K562 (cell line): ENCODE measurements at regions not wholly inside any gene's neighbourhood (a gene's known extent, or its start where the extent isn't known, plus 50 kb on each side); places are given as distances from the start of the nearest gene placed in this dataset.

ENCODE experiments used
- CHD2 ChIP-seq: IDR thresholded peaks from 2 replicates; pipeline ENCODE4 v1.6.1; 2011; ENCODE audit warnings: low read depth, low read length
- FOXJ3 ChIP-seq: sonication (generic); formaldehyde crosslinking; IDR thresholded peaks from 2 replicates; pipeline ENCODE4 v1.4.0; 2020; ENCODE audit warnings: mild to moderate bottlenecking, missing genetic modification reagents
- IFI16 ChIP-seq: fragments of 250-450 bp; sonication (Bioruptor Pico); IDR thresholded peaks from 2 replicates; pipeline ENCODE4 v2.1.2; 2022; ENCODE audit warnings: mild to moderate bottlenecking, inconsistent platforms
- MYC ChIP-seq, 2 experiments: fragments of 250-450 bp in 1 of 2; sonication (Bioruptor Pico) in 1 of 2; IDR thresholded peaks; 2 replicates each; pipeline versions ENCODE4 v1.5.1 to v1.6.1; 2012 to 2021; ENCODE audit warnings: low read depth in 2 of 2, borderline replicate concordance in 1 of 2, improper control_type of control experiment in 1 of 2, low read length in 1 of 2, mild to moderate bottlenecking in 1 of 2, moderate library complexity in 1 of 2
- PHTF2 ChIP-seq: fragments of 250-450 bp; sonication (Bioruptor Pico); IDR thresholded peaks from 2 replicates; pipeline ENCODE4 v1.5.0; 2021; ENCODE audit warnings: mild to moderate bottlenecking
- SREBF1 ChIP-seq: fragments of 150-350 bp; IDR thresholded peaks from 2 replicates; pipeline ENCODE4 v1.6.1; 2014; ENCODE audit warnings: antibody characterized with exemption, low read depth, low read length, borderline replicate concordance
- ZNF134 ChIP-seq: fragments of 250-450 bp; sonication (Bioruptor Pico); conservative IDR thresholded peaks from 2 replicates; pipeline ENCODE4 v1.4.0; 2020
- TF ChIP-seq, protein P1 (sequence below): fragments of 450-650 bp; IDR thresholded peaks from 2 replicates; pipeline ENCODE4 v1.7.1; 2018; ENCODE audit warnings: mild to moderate bottlenecking, low read depth; ENCODE audit not compliant: partially characterized antibody
- TF ChIP-seq, protein P2 (sequence below), 2 experiments: fragments of 450-650 bp; IDR thresholded peaks; 2 replicates each; pipeline ENCODE4 v1.6.1; 2016; ENCODE audit warnings: mild to moderate bottlenecking in 2 of 2, borderline replicate concordance in 1 of 2, low read depth in 1 of 2, moderate library complexity in 1 of 2
- TF ChIP-seq, protein P3 (sequence below): sonication (generic); formaldehyde crosslinking; IDR thresholded peaks from 2 replicates; pipeline ENCODE4 v1.8.0; 2023; ENCODE audit warnings: mild to moderate bottlenecking, missing genetic modification reagents

DNA sequence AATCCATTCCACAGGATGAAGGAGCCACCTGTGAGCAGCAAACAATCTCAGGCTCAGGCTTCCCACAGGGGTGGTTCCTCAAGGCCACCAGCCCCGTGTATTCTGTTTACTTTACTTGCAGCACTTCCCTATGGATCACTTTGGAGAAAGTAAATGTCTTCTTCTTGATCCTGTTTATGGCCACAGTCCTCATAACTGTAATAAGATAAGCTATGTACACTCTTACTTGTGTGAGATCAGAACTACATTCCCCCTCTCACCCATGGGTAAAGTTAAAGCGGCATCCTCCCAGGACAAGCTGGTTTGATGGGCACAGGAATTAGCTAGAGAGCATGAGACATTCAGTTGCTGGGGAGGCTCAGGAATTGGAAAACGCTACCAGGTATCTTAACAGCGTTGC is 86.1 kb downstream of the TMEM215 start (continued):
- TF ChIP-seq, protein P1, sequence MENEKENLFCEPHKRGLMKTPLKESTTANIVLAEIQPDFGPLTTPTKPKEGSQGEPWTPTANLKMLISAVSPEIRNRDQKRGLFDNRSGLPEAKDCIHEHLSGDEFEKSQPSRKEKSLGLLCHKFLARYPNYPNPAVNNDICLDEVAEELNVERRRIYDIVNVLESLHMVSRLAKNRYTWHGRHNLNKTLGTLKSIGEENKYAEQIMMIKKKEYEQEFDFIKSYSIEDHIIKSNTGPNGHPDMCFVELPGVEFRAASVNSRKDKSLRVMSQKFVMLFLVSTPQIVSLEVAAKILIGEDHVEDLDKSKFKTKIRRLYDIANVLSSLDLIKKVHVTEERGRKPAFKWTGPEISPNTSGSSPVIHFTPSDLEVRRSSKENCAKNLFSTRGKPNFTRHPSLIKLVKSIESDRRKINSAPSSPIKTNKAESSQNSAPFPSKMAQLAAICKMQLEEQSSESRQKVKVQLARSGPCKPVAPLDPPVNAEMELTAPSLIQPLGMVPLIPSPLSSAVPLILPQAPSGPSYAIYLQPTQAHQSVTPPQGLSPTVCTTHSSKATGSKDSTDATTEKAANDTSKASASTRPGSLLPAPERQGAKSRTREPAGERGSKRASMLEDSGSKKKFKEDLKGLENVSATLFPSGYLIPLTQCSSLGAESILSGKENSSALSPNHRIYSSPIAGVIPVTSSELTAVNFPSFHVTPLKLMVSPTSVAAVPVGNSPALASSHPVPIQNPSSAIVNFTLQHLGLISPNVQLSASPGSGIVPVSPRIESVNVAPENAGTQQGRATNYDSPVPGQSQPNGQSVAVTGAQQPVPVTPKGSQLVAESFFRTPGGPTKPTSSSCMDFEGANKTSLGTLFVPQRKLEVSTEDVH, result no peak
- TF ChIP-seq, protein P2, sequence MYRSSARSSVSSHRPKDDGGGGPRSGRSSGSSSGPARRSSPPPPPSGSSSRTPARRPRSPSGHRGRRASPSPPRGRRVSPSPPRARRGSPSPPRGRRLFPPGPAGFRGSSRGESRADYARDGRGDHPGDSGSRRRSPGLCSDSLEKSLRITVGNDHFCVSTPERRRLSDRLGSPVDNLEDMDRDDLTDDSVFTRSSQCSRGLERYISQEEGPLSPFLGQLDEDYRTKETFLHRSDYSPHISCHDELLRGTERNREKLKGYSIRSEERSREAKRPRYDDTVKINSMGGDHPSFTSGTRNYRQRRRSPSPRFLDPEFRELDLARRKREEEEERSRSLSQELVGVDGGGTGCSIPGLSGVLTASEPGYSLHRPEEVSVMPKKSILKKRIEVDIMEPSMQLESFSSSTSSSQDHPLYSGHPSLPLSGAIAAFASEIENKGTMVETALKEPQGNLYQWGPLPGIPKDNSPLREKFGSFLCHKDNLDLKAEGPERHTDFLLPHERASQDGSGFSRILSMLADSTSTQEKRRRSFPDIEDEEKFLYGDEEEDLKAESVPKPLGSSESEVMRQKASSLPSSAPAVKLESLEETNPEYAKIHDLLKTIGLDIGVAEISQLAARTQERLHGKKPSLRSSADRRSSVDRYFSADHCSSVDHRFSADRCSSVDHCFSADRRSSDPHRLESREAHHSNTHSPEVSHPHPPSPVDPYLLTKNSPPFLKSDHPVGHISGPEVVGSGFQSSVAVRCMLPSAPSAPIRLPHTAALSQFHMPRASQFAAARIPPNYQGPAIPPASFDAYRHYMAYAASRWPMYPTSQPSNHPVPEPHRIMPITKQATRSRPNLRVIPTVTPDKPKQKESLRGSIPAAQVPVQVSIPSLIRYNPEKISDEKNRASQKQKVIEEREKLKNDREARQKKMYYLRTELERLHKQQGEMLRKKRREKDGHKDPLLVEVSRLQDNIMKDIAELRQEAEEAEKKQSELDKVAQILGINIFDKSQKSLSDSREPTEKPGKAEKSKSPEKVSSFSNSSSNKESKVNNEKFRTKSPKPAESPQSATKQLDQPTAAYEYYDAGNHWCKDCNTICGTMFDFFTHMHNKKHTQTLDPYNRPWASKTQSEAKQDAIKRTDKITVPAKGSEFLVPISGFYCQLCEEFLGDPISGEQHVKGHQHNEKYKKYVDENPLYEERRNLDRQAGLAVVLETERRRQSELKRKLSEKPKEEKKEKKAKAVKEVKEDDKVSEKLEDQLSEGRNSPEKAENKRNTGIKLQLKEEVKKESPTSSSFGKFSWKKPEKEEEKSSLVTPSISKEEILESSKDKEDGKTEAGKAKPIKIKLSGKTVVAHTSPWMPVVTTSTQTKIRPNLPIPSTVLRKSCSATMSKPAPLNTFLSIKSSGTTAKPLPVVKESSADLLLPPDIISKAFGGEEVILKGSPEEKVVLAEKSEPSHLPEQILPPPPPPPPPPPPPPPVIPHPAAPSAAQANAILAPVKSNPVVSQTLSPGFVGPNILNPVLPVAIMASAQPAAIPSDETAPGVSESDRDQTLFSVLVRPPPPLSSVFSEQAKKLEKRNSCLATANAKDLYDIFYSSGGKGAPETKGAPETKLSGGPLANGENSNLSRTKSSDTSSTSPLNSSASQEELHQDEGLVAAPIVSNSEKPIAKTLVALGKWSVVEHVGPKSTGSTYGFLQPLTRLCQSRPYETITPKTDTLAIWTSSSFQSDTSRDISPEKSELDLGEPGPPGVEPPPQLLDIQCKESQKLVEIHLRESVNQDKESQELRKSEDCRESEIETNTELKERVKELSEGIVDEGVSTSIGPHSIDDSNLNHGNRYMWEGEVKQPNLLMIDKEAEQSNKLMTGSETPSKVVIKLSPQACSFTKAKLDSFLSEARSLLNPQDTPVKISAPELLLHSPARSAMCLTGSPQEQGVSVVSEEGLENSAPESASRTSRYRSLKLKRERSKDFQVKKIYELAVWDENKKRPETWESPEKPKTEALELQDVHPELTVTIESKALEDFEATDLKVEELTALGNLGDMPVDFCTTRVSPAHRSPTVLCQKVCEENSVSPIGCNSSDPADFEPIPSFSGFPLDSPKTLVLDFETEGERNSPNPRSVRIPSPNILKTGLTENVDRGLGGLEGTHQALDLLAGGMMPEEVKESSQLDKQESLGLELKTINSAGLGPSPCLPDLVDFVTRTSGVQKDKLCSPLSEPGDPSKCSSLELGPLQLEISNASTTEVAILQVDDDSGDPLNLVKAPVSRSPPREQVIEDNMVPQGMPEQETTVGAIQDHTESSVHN (IDR thresholded peaks at IDR 0.05; ENCODE audit: borderline replicate concordance in 1 of 2, low read depth in 1 of 2), result no peak
- TF ChIP-seq CHD2 (no peak), PHTF2 (CRISPR knock-in tag) (no peak), FOXJ3 (CRISPR knock-in tag) (no peak), IFI16 (CRISPR knock-in tag) (no peak), SREBF1 (no peak), MYC (IDR thresholded peaks at IDR 0.05; ENCODE audit: low read depth, low read length) (no peak), MYC (CRISPR knock-in tag; IDR thresholded peaks at IDR 0.05; ENCODE audit: borderline replicate concordance, low read depth) (no peak), ZNF134 (no peak)
- TF ChIP-seq, protein P3, sequence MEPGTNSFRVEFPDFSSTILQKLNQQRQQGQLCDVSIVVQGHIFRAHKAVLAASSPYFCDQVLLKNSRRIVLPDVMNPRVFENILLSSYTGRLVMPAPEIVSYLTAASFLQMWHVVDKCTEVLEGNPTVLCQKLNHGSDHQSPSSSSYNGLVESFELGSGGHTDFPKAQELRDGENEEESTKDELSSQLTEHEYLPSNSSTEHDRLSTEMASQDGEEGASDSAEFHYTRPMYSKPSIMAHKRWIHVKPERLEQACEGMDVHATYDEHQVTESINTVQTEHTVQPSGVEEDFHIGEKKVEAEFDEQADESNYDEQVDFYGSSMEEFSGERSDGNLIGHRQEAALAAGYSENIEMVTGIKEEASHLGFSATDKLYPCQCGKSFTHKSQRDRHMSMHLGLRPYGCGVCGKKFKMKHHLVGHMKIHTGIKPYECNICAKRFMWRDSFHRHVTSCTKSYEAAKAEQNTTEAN, result no peak
